ENCODE measurements at regions not wholly inside any gene's neighbourhood (a gene's known extent, or its start where the extent isn't known, plus 50 kb on each side); places are given as distances from the start of the nearest gene placed in this dataset.

DNA sequence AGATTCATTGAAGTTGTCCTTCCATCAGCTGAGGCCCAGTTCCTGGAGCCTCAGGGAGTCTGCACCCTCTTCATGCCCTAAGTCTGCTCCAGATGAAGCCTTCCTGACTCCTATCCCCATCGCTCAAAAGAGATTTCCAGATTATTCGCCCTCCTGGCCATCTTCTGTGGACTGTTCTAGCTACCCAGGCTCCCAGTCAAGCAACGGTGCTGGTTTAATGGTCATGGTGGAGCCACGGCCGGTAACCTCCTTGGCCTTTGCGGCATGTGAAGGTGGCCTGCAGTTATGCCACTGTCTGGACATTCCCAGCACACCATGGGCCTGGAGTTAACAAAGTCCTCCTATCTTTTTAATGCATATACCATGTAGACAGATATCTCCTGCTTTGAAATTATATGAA, 140.1 kb upstream of the ASB18 start:
- no peak for TF ChIP-seq CTCF (IDR thresholded peaks at IDR 0.05; ENCODE audit: low read depth, low read length, missing control alignments)
- in situ Hi-C loops (cut with HindIII; ENCODE audit: low sequenced_read_pairs): no loop called here
- H3K4me3 ChIP-seq (ENCODE audit: low read depth, low read length): no peak overlapping the region
- no peak for DNase-seq (ENCODE audit: low read depth)

DNA sequence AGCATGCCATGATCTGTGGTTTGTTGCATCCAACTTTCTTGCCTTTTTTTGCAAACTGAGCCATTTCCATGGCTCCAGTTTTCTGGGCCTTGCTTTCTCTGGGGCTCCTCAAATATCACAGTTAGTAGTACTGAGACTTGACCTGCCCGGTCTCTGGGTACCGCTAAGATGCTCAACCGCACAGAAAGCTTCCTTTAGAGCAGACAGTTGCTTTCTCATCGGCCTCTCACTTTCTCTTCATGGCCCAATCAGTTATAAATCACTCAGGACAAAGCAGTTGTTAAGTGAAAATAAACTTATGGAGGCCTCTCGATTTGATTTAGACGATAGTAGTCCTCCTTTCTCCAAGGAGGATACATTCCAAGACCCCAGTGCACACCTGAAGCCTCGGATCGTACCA, 141.2 kb upstream of the ASB18 start:
- H3K4me3 ChIP-seq (ENCODE audit: low read depth, low read length): no peak overlapping the region
- no peak for TF ChIP-seq CTCF (IDR thresholded peaks at IDR 0.05; ENCODE audit: low read depth, low read length, missing control alignments)
- in situ Hi-C loops (cut with HindIII; ENCODE audit: low sequenced_read_pairs): no loop called here
- DNase-seq (ENCODE audit: low read depth): no peak

DNA sequence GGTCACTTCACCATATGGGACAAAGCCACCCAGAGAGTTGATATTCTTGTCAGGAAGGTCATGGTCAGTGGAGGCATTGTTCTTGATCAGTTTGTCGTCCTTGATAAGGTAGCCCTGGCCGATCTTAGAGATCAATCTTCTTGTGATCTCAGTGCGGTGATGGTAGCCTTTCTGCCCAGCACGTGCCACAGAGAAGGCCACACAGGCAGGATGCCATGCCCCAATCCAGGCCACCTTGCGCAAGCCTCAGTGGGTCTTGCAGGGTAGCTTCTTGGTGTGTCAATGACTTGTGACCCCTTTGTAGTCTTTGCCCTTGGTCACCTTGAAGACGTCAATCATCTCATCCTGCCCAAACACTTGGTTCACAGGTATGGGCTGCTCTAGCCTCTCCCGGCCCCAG, 143.9 kb upstream of the ASB18 start:
- H3K4me3 ChIP-seq (ENCODE audit: low read depth, low read length): no peak overlapping the region
- no peak for DNase-seq (ENCODE audit: low read depth)
- no peak for TF ChIP-seq CTCF (IDR thresholded peaks at IDR 0.05; ENCODE audit: low read depth, low read length, missing control alignments)
- in situ Hi-C loops (cut with HindIII; ENCODE audit: low sequenced_read_pairs): no loop called here

DNA sequence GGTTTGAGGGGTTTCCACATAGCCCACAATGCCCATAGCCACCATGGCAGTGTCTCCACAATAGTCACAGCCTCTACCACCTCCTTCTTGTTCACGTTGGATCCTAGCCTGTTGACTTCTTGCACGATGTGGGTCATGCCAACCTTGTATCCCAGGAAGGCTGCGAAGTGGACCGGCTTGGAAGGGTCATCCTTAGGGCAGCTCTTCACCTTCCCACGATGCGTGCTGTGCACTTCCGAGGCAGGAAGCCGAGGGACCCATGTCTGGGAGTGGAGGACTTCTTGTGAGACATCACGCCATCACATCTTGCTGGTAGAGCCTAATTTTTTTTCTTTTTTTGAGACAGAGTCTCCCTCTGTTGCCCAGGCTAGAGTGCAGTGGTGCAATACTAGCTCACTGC, 144.6 kb upstream of the ASB18 start:
- no peak for TF ChIP-seq CTCF (IDR thresholded peaks at IDR 0.05; ENCODE audit: low read depth, low read length, missing control alignments)
- no peak overlapping the region for H3K4me3 ChIP-seq (ENCODE audit: low read depth, low read length)
- in situ Hi-C loops (cut with HindIII; ENCODE audit: low sequenced_read_pairs): no loop called here
- DNase-seq (ENCODE audit: low read depth): no peak

DNA sequence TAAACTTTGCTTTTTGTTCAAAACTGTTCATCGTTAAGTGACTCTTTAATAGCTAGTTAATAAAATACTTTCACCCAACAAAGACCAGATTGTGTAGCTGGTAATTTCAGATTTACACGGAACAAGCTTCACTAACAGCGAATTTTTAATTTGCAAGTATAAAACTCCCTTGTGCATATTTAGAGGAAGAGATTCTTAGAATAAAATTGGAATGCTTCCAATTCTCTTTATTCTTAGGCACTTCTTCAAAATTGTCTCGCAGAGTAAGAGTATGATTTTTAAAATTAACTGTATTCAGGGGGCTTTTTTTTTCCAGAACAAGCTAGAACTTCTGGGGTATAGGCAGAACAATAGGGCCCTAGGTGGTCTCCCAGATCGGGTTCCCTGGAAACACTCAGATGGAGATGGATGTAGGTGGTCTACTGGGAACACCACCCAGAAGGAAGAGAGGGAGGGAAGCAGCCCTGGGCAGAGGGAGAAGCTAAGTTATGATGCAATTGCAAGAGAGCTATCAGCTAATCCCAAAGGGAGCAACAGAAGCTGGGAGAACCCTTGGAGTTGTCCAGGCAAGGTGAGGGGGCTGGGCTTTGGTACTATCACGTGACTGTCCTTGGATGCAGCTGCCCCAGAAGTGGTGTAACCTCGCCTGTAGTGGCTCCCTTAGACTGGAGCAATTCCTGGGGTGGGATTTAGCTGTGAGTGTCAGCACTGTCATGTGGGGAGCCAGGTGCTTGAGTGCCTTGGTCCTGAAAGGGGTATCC, 151.7 kb upstream of the ASB18 start:
- H3K4me3 ChIP-seq (ENCODE audit: low read depth, low read length): no peak overlapping the region
- DNase-seq (ENCODE audit: low read depth): no peak
- TF ChIP-seq CTCF (IDR thresholded peaks at IDR 0.05; ENCODE audit: low read depth, low read length, missing control alignments): no peak
- in situ Hi-C loops (cut with HindIII; ENCODE audit: low sequenced_read_pairs): no loop called here

GRCh38 chr2:236417150-236417549, 152.5 kb upstream of the ACKR3 start:
- H3K4me3 ChIP-seq (ENCODE audit: low read depth, low read length): no peak overlapping the region
- no peak for DNase-seq (ENCODE audit: low read depth)
- in situ Hi-C loops (cut with HindIII; ENCODE audit: low sequenced_read_pairs): no loop called here
- TF ChIP-seq CTCF (IDR thresholded peaks at IDR 0.05; ENCODE audit: low read depth, low read length, missing control alignments): no peak

All from astrocyte of the cerebellum (primary cell).